ENCODE measurements at regions not wholly inside any gene's neighbourhood (a gene's known extent, or its start where the extent isn't known, plus 50 kb on each side); places are given as distances from the start of the nearest gene placed in this dataset.

- no peaks in the 10 kb centered on the region for H3K36me3 Mint-ChIP-seq (ENCODE audit: unreplicated experiment)
- peaks cover 4% of the 10 kb centered on the region for H3K4me1 Mint-ChIP-seq (ENCODE audit: low read depth, unreplicated experiment)
- H3K4me3 Mint-ChIP-seq (ENCODE audit: unreplicated experiment), result no peak overlapping the region
- no peaks in the 10 kb centered on the region for H3K9me3 Mint-ChIP-seq (ENCODE audit: unreplicated experiment)
- no peak for TF ChIP-seq CTCF (IDR thresholded peaks at IDR 0.05; ENCODE audit: partially characterized antibody, unreplicated experiment)
- no peak overlapping the region for H3K27ac Mint-ChIP-seq (ENCODE audit: unreplicated experiment)
- no peaks in the 10 kb centered on the region for H3K27me3 Mint-ChIP-seq (ENCODE audit: unreplicated experiment)
- DNase-seq, result no peak
Observed at GRCh38 chrX:129125122-129125914, 398.0 kb downstream of the SMARCA1 start.

DNA sequence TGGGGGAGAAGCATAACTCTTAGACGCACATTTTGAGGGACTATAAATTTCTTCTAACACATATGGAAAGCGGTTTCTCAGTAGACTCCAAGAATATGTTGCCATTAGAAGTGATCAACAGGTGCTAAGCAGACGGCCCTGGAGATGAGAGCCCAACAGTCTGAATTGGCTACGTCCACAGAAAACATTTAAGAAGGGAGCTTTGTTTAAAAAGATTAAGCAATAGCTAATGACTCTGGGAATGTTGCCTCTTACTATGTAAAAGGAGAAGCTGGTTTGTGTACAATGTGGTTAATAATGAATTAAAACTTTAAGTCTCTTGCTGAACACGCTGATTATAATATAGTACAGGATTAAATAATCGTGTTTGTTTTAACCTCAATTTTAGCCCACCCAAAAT, 399.5 kb downstream of the SMARCA1 start:
- no peak for TF ChIP-seq CTCF (IDR thresholded peaks at IDR 0.05; ENCODE audit: partially characterized antibody, unreplicated experiment)
- Mint-ChIP-seq H3K36me3 (ENCODE audit: unreplicated experiment) (no peaks in the 10 kb centered on the region), H3K9me3 (ENCODE audit: unreplicated experiment) (no peaks in the 10 kb centered on the region), H3K27ac (ENCODE audit: unreplicated experiment) (no peak overlapping the region), H3K27me3 (ENCODE audit: unreplicated experiment) (no peaks in the 10 kb centered on the region), H3K4me3 (ENCODE audit: unreplicated experiment) (no peak overlapping the region), H3K4me1 (ENCODE audit: low read depth, unreplicated experiment) (peaks cover 10% of the 10 kb centered on the region)
- no peak for DNase-seq

DNA sequence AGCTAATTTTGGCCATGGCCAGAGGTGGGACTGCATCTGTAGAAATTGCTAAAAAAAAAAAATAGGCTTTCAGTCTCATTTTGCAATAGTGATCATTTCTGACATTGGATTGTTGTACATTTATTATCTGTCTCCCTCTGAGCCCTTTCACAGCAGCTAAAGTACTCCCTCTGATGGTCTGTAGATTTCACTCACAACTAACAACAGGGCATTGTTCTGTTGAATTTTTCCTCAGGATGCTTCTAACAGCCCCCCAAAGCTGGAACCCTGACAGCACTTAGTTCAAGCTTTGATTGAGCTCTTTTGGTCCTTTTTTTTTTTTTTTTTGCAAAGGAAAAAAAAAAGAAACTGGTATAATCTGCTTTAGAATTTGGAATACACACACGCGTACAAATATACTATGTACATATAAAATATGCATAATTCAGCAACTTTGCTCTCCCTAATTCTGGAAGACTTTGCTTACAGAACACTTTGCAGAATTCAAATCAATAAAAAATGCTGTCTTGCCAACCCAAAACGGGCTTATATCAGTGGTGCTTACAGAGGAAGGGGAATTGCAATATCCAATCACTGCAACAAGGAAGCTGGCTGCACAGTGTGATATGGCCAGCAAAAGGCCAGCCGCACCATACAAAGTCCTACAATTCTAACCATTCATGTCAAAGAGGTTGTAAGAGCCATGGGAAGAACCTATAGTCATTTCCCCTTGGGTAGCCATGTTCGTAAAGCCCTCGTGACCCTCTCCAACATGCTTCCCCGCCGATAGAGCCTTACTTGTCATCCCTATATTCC, 406.4 kb downstream of the SMARCA1 start:
- no peak overlapping the region for H3K27ac Mint-ChIP-seq (ENCODE audit: unreplicated experiment)
- TF ChIP-seq CTCF (IDR thresholded peaks at IDR 0.05; ENCODE audit: partially characterized antibody, unreplicated experiment), result no peak

GRCh38 chrX:129115935-129116334, 407.4 kb downstream of the SMARCA1 start:
- Mint-ChIP-seq H3K36me3 (ENCODE audit: unreplicated experiment) (no peaks in the 10 kb centered on the region), H3K4me3 (ENCODE audit: unreplicated experiment) (no peak overlapping the region), H3K4me1 (ENCODE audit: low read depth, unreplicated experiment) (peaks cover 19% of the 10 kb centered on the region), H3K27me3 (ENCODE audit: unreplicated experiment) (no peaks in the 10 kb centered on the region), H3K27ac (ENCODE audit: unreplicated experiment) (peak overlapping the region; percentile 28), H3K9me3 (ENCODE audit: unreplicated experiment) (peaks cover 3% of the 10 kb centered on the region)
- no peak for TF ChIP-seq CTCF (IDR thresholded peaks at IDR 0.05; ENCODE audit: partially characterized antibody, unreplicated experiment)
- no peak for DNase-seq

More for the DNA sequence above, 406.4 kb downstream of the SMARCA1 start:
- H3K9me3 Mint-ChIP-seq (ENCODE audit: unreplicated experiment), result peaks cover 3% of the 10 kb centered on the region
- H3K4me1 Mint-ChIP-seq (ENCODE audit: low read depth, unreplicated experiment), result peaks cover 17% of the 10 kb centered on the region
- no peaks in the 10 kb centered on the region for H3K36me3 Mint-ChIP-seq (ENCODE audit: unreplicated experiment)
- no peaks in the 10 kb centered on the region for H3K27me3 Mint-ChIP-seq (ENCODE audit: unreplicated experiment)
- DNase-seq, result no peak
- no peak overlapping the region for H3K4me3 Mint-ChIP-seq (ENCODE audit: unreplicated experiment)

GRCh38 chrX:129115104-129115503, 408.2 kb downstream of the SMARCA1 start:
- Mint-ChIP-seq H3K9me3 (ENCODE audit: unreplicated experiment) (peaks cover 3% of the 10 kb centered on the region), H3K27ac (ENCODE audit: unreplicated experiment) (no peak overlapping the region), H3K27me3 (ENCODE audit: unreplicated experiment) (no peaks in the 10 kb centered on the region), H3K4me3 (ENCODE audit: unreplicated experiment) (no peak overlapping the region), H3K4me1 (ENCODE audit: low read depth, unreplicated experiment) (peaks cover 23% of the 10 kb centered on the region), H3K36me3 (ENCODE audit: unreplicated experiment) (no peaks in the 10 kb centered on the region)
- peak; percentile 52 for TF ChIP-seq CTCF (IDR thresholded peaks at IDR 0.05; ENCODE audit: partially characterized antibody, unreplicated experiment)
- peak; percentile 38 for DNase-seq
